ENCODE measurements at regions not wholly inside any gene's neighbourhood (a gene's known extent, or its start where the extent isn't known, plus 50 kb on each side); places are given as distances from the start of the nearest gene placed in this dataset.

DNA sequence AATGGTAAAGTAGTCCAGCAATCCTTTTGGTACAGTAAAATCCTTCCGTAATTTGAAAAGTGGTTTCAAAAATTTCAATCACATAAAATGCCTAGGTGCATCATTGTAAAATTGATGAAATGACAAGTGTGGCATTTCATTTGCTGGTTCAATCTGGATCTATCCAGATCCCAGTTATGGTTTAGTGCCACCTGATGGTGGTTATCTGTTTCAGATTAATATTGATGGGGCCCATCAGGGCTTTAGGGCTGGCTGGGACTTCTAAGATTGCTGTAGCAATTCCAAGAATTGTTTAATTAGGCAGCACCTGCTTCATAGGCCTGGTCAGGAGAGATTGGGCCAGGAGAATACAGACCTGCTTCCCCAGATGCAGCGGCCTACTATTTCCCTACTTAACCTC, 55.5 kb upstream of the PIK3C3 start:
- DNase-seq (no peak), FAIRE-seq (no peak)
- Histone ChIP-seq H3K9ac (ENCODE audit: low read length in 3 of 3) (no peak overlapping the region), H3K27me3 (ENCODE audit: control insufficient read depth, insufficient read depth, low read length) (no peaks in the 10 kb centered on the region), H3K4me1 (ENCODE audit: control insufficient read depth in 2 of 3, insufficient read depth in 2 of 3, low read depth in 1 of 3, low read length in 3 of 3) (no peaks in the 10 kb centered on the region), H3K27ac (ENCODE audit: low read depth in 2 of 2, low read length in 2 of 2) (no peak overlapping the region), H3K4me3 (ENCODE audit: low read length in 3 of 3) (no peak overlapping the region), H3K36me3 (ENCODE audit: control insufficient read depth in 2 of 3, insufficient read depth in 3 of 3, low read length in 3 of 3) (no peaks in the 10 kb centered on the region), H3K9me3 (ENCODE audit: control insufficient read depth in 2 of 3, insufficient read depth in 1 of 3, low read length in 3 of 3) (peaks cover 0 to 9% (median 2%) of the 10 kb centered on the region in 3 donors)
- TF ChIP-seq, protein P1, sequence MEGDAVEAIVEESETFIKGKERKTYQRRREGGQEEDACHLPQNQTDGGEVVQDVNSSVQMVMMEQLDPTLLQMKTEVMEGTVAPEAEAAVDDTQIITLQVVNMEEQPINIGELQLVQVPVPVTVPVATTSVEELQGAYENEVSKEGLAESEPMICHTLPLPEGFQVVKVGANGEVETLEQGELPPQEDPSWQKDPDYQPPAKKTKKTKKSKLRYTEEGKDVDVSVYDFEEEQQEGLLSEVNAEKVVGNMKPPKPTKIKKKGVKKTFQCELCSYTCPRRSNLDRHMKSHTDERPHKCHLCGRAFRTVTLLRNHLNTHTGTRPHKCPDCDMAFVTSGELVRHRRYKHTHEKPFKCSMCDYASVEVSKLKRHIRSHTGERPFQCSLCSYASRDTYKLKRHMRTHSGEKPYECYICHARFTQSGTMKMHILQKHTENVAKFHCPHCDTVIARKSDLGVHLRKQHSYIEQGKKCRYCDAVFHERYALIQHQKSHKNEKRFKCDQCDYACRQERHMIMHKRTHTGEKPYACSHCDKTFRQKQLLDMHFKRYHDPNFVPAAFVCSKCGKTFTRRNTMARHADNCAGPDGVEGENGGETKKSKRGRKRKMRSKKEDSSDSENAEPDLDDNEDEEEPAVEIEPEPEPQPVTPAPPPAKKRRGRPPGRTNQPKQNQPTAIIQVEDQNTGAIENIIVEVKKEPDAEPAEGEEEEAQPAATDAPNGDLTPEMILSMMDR (IDR thresholded peaks at IDR 0.05; ENCODE audit: borderline replicate concordance, extremely low read depth, insufficient read depth): no peak
- intact Hi-C loops (cut with DNase I): no loop called here

DNA sequence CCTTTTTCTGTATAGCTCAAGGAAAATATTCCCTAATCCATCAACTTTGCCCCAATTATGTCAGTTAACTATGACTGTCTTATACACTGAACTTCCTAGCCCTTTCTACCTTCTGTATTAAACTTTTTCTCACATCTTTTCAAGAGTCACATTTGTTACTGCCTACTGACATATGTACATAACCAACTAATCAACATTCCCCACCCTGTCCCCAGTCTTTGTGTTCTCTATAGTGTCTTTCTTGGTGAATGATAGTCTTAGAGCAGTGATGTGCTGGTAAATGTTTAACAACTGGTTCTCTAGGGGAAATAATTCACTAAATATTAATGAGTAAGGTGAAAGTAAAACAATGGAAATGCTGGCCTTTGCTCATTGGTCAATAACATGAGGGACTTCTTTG, 61.6 kb upstream of the PIK3C3 start:
- Histone ChIP-seq H3K9ac (ENCODE audit: low read length in 3 of 3) (no peak overlapping the region), H3K4me1 (ENCODE audit: control insufficient read depth in 2 of 3, insufficient read depth in 2 of 3, low read depth in 1 of 3, low read length in 3 of 3) (no peaks in the 10 kb centered on the region), H3K4me3 (ENCODE audit: low read length in 3 of 3) (no peak overlapping the region), H3K9me3 (ENCODE audit: control insufficient read depth in 2 of 3, insufficient read depth in 1 of 3, low read length in 3 of 3) (peaks cover 0 to 9% (median 2%) of the 10 kb centered on the region in 3 donors), H3K36me3 (ENCODE audit: control insufficient read depth in 2 of 3, insufficient read depth in 3 of 3, low read length in 3 of 3) (no peaks in the 10 kb centered on the region), H3K27me3 (ENCODE audit: control insufficient read depth, insufficient read depth, low read length) (no peaks in the 10 kb centered on the region), H3K27ac (ENCODE audit: low read depth in 2 of 2, low read length in 2 of 2) (no peak overlapping the region)
- TF ChIP-seq, protein P1 (IDR thresholded peaks at IDR 0.05; ENCODE audit: borderline replicate concordance, extremely low read depth, insufficient read depth): no peak
- intact Hi-C loops (cut with DNase I): no loop called here
- no peak for FAIRE-seq
- DNase-seq: no peak

DNA sequence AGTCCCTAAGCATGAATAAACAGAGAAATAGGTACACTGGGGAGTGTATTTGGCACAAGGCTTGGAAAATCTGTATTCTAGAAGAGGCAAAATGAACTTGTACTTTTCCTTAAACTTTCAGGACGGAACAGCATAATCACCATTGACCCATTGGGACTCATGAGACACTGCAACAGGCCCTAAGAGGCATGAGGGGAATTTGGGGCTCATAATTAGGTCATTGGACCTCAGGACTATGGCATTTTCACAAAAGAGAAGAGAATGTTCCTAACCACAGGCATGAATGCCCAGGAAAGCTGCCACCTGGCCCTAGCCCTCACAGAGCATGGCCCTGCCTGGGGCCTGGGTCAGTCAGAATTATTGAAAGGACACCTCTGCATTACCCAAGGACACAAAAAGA, 67.9 kb upstream of the PIK3C3 start:
- no peak for DNase-seq
- FAIRE-seq: no peak
- TF ChIP-seq, protein P1 (IDR thresholded peaks at IDR 0.05; ENCODE audit: borderline replicate concordance, extremely low read depth, insufficient read depth): no peak
- Histone ChIP-seq H3K4me1 (ENCODE audit: control insufficient read depth in 2 of 3, insufficient read depth in 2 of 3, low read depth in 1 of 3, low read length in 3 of 3) (no peaks in the 10 kb centered on the region), H3K27me3 (ENCODE audit: control insufficient read depth, insufficient read depth, low read length) (no peaks in the 10 kb centered on the region), H3K9me3 (ENCODE audit: control insufficient read depth in 2 of 3, insufficient read depth in 1 of 3, low read length in 3 of 3) (no peaks in the 10 kb centered on the region), H3K9ac (ENCODE audit: low read length in 3 of 3) (no peak overlapping the region), H3K27ac (ENCODE audit: low read depth in 2 of 2, low read length in 2 of 2) (no peak overlapping the region), H3K36me3 (ENCODE audit: control insufficient read depth in 2 of 3, insufficient read depth in 3 of 3, low read length in 3 of 3) (no peaks in the 10 kb centered on the region), H3K4me3 (ENCODE audit: low read length in 3 of 3) (no peak overlapping the region)
- intact Hi-C loops (cut with DNase I): no loop called here

DNA sequence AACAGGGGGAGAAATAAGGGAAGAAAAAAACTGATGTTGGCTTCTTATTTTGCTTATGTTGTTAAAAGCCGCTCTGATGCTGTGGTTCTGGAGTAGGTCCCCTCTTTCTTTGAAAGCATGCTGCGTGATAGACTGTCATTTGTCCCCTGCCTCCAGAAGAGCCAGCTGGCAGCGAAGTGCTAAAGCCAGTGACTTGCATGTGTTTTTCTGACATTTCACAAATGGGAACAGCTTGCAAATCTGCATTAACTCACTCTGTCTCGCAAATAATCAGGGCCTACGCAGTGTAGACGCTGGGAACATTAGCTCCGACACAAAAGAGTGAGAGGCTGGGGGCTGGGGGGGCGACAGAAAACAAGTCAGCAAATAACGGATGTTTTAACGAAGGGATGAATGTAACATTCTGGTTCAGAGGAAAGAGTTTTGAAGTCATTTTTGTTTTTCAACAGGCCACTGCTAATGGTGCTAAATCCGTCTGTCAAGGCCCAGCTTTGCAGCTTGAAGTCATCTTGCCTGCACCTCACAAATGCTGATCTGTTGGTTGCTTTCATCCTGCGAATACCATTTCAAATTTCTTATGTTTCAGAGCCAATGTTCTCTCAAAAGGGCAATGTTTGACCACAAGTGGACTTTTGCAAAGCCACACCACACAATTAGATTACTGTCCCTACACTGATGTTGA, 68.8 kb upstream of the PIK3C3 start:
- FAIRE-seq: no peak
- Histone ChIP-seq H3K9ac (ENCODE audit: low read length in 3 of 3) (no peak overlapping the region), H3K27ac (ENCODE audit: low read depth in 2 of 2, low read length in 2 of 2) (no peak overlapping the region), H3K36me3 (ENCODE audit: control insufficient read depth in 2 of 3, insufficient read depth in 3 of 3, low read length in 3 of 3) (no peaks in the 10 kb centered on the region), H3K9me3 (ENCODE audit: control insufficient read depth in 2 of 3, insufficient read depth in 1 of 3, low read length in 3 of 3) (no peaks in the 10 kb centered on the region), H3K4me3 (ENCODE audit: low read length in 3 of 3) (no peak overlapping the region), H3K4me1 (ENCODE audit: control insufficient read depth in 2 of 3, insufficient read depth in 2 of 3, low read depth in 1 of 3, low read length in 3 of 3) (no peaks in the 10 kb centered on the region), H3K27me3 (ENCODE audit: control insufficient read depth, insufficient read depth, low read length) (no peaks in the 10 kb centered on the region)
- intact Hi-C loops (cut with DNase I): no loop called here
- TF ChIP-seq, protein P1 (IDR thresholded peaks at IDR 0.05; ENCODE audit: borderline replicate concordance, extremely low read depth, insufficient read depth): no peak
- DNase-seq: peak in 1 of 5 donors; percentile 21
